CD4-positive, alpha-beta T cell treated with Interferon gamma for 1 hour (primary cell): ENCODE measurements at regions not wholly inside any gene's neighbourhood (a gene's known extent, or its start where the extent isn't known, plus 50 kb on each side); places are given as distances from the start of the nearest gene placed in this dataset.
"Not testable (repeated sequence)": the region's sequence is repeated elsewhere in the genome, so short reads cannot be mapped to it uniquely, and the experiment has no call there.

Experiments
- DNase-seq: peaks from one replicate; pipeline ENCODE4 v3.0.0-alpha.2; 2020

DNA sequence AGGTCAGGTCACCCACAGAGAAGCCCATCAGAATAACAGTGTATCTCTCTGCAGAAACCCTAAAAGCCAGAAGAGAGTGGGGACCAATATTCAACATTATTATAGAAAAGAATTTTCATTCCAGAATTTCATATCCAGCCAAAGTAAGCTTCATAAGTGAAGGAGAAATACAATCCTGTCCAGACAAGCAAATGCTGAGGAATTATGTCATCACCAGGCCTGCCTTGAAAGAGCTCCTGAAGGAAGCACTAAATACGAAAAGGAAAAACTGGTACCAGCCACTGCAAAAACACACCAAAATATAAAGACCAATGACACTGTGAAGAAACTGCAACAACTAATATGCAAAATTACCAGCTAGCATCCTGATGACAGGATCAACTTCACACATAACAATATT lies 260.0 kb upstream of the KYNU start:
- DNase-seq = no peak

DNA sequence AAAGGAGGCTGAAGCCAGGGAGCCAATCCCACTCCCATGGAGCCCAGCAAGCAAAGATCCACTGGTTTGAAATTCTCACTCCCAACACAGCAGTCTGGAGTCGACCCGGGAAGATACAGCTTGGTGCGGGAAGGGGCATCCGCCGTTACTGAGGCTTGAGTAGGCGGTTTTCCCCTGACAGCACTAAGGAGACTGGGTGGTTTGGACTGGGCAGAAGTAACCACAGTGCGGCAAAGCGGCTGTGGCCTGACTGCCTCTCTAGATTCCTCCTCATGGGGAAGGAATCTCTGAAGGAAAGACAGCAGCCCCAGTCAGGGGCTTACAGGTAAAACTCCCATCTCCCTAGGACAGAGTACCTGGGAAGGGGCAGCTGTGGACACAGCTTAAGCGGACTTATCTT lies 261.6 kb upstream of the KYNU start:
- no peak for DNase-seq

DNA sequence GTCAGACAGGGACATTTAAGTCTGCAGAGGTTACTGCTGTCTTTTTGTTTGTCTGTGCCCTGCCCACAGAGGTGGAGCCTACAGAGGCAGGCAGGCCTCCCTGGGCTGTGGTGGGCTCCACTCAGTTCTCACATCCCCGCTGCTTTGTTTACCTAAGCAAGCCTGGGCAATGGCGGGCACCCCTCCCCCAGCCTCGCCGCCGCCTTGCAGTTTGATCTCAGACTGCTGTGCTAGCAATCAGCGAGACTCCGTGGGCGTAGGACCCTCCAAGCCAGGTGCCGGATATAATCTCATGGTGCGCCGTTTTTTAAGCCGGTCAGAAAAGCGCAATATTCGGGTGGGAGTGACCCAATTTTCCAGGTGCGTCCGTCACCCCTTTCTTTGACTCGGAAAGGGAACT lies 264.3 kb upstream of the KYNU start:
- not testable (repeated sequence) for DNase-seq

DNA sequence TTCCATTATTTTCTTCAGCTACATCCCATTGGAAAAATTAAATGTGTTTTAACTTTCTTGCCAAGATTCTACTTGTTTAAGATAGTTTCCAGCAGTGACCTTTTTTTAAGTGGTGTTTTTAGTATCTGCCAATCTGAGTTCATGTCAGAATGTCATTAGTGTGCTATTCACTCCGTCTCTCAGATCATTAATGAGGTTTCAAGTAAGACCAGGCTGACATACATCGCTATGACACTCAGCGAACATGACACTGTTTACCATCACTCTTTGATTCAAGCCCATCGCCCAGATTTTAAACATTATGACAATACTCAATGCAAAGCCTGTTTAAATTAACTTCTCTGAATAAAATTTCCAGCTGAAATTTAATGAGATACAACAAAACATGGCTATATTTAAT lies 272.0 kb upstream of the KYNU start:
- DNase-seq = no peak

DNA sequence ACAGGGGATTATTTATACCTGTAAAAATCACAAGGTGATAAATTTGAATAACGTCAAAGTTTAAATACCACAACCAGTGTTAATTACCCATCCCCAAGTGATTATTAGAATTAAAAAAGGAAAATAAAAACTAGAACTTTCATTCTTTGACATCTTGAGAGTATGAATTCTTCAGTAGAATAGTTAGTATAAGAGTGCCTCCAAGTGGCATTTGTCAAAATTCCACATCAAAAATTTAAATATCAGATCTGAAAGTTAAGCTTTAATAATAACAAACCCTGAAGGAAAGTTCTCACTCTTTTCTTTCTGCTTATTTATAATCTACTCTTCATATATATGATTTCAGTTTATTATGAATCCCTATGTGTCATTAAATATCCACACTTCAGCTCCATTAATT lies 273.7 kb upstream of the KYNU start:
- no peak for DNase-seq

DNA sequence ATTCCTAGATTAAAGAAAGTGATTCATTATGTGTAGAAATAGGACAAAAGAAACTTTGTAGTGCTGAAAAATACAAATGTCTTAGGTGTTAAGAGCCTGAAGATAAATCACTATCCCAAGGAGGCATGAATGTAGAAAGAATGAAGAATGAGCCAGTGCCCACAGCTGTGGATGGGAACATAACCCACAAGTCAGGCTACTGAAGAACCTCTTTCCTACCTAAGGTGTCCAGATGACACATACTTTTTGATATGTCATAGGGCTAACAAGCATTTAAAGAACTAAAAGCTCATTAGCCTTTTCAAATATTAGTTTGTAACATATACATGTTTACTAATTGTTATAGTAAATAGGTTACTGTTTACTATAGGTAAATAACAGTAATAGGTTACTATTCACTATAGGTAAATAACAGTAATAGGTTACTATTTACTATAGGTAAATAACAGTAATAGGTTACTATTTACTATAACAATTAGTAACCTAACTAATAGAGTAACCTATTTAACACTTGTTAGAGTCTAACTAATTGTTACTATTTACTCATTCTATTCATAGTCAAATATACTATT lies 275.0 kb upstream of the KYNU start:
- DNase-seq = no peak

DNA sequence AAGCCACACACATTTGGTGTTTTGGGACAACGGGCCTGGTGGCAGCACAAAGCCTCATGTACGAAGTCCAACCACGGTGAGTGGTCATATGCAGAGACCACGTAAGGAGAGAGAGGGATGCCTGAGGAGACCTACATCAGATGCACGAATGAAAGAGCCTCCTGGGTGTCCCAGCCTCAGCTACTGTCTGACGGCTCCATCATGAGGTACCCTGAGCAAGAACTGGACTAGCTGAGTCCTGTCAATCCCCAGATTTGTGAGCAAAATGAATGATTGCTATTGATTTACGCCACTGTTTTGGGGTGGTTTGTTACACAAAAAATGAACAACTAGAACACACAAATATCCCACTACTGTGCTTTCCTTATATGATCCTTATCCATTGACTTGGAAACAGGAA lies 275.7 kb upstream of the KYNU start:
- no peak for DNase-seq

DNA sequence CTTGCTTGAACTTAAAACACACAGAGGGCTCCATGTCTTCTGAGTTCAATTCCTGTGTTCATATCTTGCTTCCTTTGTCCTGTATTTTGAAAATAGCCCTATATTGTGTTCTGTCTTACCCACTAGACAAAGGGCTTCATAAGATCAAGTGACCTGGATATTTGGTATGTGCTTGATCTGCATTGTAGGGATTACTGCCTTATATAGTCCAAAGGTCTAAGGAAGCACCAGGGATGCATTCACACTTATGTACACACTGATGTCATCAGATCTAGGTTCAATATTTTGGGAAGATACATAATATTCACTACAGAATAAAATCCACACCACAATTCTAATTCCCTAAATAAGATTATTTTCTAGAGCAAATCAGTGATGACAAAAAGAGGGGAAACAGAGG lies 278.0 kb upstream of the KYNU start:
- no peak for DNase-seq

DNA sequence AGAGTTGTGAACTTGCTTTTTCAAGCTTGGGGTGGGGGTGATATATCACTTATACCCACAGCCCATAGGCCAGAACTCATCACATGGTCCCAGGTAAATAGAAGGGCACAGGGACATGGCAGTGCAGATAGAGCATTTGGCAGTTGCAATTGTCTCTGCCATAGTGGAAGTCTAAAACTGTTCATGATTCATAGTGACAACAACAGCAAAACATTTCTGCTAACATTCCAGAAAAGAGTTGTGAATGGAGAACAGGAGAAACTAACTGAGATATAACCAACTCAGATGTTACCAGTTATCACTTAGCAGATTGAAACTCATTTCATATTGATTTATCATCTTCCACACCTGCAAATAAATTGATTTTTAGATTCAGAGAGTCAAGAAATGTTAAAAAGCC lies 278.6 kb upstream of the KYNU start:
- DNase-seq = no peak

DNA sequence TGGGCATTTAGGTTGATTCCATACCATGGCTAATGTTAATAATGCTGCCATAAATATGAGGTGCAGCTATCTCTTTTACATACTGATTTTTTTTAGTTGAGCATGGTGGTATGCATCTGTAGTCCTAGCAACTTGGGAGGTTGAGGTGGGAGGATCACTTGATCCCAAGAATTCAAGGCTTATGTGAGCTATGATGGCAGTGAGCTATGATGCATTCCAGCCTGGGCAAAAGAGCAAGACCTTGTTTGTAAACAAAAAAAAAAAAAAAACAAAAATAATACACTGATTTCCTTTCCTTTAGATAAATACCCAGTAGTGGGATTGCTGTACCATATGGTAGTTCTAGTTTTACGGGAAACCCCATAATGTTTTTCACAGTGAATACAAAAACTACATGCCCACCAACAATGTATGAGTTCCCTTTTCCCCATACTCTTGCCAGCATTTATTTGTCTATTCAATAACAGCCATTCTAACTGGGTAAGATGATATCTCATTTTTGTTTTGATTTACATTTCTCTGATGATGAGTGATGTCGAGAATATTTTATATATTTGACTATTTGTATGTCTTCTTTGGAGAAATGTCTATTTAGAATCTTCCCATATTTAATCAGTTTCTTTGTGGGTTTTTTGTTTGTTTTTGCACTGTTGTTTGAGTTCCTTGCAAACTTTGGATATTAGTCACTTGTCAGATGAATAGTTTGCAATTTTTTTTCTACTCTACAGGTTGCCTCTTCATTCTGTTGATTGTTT lies 281.0 kb upstream of the KYNU start:
- DNase-seq = no peak

DNA sequence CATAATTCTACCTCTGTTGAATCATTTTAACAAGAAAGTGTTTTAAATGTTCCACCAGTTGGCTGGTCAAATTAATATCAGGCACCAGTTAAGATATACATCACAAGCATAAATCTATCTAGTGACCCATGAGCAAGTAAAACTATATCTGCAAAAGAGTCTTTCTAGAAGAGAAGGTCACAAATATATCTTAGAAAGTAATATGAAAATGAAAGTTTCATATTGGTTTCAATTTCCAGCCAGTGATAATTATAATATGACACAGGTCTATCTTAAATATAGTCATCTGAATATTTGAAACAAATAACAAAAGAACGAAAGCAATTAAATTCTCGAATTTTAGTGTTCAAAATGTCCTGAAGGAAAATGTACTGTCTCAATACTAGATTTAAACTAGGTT lies 282.5 kb upstream of the KYNU start:
- no peak for DNase-seq

DNA sequence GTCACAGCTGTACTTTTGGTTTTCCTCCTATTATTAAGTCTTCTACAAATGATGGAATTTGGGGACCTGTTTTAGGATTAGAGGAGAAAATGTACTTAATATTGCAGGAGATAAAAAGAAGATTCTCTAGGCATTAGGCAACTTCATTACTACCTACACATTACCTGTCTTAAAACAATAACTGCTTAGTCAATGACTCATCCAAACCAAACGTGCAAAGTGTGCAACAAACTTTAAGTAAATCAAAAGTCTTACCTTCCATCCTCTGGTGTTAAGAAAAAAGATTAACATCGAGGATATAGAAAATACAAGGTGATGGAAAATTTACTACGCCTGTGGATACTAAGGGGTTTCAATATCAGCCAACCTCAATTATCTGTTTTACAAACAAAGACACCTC lies 285.3 kb upstream of the KYNU start:
- DNase-seq = no peak

DNA sequence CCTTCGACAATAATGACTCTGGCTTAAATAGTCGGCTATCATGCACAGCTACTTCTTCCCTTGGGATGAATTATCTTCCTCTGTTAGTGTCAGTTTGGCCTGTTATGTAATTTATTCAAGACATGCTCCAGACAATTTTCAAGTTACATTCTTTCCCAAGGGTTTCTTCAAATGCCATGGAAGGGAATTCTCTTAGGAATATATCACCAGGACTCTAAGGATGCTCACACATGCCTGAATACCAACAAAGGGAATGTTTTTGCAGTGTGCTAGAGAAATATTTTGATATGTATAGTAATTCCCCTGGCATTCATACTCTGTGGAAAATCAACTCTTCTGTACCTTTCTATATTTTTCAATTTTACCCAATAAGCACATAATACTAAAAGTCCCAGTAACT lies 286.0 kb upstream of the KYNU start:
- DNase-seq = no peak

DNA sequence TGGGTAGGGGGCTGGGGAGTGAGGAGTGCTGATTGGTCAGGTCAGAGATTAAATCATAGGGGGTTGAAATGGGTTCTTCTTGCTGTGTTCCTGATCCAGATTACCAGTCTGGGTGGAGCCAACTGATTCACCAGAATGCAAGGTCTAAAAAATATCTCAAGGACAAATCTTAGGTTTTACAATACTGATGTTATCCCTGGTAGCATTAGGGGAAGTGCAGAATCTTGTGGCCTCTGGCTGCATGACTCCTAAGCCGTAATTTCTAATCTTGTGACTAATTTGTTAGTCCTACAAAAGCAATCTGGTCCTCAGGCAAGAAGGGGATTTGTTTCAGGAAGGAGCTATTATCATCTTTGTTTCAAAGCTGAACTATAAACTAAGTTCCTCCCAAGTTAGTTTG lies 289.2 kb upstream of the KYNU start:
- no peak for DNase-seq

DNA sequence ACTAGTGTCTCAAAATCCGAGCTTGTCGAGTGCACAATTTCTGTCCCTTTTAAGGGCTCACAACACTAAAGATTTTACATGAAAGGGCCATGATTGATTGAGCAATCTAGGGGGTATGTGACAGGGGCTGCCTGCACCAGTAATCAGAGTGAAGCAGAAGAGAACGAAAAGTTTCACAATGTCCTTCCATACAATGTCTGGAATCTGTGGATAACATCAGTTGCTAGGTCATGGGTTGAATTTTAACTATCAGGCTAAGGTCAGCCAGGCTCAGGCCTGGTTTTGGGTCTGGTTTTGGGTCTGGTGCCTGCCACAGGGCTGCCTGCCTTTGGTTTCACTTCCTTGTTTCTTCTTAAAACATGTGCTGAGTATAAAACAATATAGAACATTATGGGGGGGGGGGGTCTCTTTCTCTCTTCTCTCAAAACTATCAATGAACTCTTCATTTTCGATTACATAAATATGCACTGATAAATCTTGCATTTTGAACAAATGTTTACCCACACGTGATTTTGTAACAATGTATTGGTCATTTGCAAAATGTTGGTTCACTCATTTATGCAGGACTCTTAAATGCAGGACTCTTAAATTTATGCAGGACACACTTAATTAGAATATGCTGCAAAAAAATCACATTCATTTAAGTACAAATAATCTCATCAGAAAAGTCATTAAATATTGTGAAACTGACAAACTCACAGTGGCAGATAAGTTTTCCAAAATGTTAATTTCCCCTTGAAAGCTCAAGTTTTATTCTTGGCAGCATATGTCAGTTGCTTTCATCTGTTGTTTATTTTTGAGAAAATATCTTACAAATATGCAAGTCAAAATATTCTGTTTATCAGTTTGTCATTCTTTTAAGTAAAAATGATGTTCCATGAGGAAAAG lies 290.5 kb upstream of the KYNU start:
- no peak for DNase-seq

DNA sequence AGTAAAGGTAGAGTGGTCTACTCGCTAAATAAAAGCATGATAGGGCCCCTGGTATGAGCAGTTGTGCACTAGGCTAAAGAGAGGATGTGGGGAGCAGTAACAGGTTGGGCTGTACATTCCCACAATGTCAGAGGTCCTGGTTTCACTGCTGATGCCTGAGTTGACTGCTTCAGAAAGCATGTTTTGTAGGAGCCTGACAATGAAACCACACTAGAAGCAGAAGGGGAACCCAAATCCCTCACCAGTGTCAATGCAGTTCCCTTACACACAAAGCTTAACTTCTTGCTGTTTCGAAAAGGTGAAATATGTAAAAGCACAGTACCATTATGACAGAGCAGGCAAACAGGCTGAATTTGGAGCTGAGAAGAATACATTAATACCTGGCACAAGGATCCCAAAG lies 291.7 kb upstream of the KYNU start:
- no peak for DNase-seq

DNA sequence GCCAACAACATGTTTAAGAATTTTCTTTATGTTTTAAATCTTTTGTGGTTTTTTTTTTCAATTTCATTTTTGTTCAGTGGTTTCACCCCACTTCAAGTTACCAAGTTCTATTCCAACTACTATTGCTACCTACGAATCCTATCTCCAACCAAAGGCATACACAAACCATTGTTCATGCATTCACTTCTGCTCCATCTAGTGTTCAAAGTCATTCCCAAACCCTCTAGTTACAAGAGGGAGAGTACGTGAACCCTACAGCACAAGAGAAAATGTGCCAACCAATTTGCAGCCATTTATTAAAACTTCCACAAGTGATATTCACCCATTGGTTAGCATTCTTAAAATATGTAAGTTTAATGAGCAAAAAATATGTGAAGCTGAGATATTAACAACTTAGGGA lies 295.1 kb upstream of the KYNU start:
- DNase-seq = no peak

DNA sequence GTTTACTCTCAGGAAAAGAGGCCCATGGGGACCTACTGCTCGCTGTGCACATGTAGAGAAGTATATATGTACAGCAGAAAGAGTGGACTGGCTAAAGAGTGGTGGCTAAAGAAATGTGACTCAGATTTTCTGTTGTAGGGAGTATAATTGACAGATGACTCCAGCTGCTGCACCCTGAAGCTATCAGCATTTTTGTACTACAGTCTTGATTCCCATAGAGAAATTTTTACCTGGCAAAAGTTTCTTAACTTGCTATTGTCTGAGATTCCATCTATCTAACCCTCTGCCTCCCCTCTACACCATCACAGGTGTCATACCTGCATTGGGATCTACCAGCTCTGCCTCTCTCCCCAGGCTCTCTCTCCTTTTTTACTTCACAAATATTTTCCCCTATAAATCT lies 296.0 kb upstream of the KYNU start:
- no peak for DNase-seq

DNA sequence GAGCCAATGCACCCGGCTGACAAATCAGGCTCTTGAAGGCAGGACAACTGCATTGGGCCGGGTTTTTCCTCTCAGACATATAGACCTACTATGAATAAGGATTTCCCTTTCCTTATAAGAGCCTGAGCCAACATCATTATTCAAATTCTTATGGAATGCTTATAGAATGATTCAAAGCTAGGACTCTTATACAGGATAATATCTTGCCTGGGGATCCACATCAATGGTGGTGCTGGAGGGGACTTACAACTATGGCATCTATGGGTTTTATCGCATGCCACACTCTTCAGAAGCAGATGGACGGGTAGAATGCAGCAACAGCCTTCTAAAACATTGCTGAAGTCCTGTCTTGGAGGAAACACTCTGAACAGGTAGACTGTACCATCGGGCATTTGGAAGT lies 296.8 kb upstream of the KYNU start:
- no peak for DNase-seq

DNA sequence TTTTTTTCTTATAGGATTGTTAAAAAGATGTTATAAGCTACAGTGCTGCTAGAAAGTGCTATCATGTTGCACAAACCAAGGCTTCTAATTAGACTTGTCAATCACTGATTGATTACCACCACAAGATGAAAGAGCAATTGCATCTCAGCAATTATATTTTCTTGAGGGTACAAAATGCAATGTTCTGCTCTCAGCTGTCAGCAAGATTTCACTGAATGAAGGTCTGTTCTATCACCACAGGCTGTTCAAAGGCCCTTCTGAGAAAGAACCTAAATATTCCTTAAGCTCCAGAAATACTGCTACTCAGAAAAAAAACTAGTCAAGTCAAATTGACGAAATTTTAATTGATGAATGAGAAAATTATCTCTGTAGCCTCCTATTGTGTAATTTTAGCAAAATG lies 301.9 kb upstream of the KYNU start:
- DNase-seq = no peak

DNA sequence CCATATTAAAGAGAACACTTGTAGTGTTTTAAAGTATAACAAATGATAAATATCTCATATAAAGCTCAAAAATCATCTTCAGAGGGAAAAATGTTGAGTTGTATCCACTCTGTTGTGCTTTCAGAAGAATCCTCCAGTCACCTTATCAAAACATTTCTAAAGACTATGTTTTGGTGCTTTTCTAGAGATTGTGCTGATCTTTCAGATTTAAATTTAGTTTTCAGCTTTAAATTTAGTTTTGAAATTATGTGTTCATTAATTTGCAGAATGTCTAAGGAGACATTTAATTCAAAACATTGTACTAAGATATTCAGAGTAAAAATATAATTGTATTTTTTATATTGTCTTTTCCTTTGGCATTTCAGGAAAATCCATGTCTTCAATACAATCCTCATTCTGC lies 303.1 kb upstream of the KYNU start:
- no peak for DNase-seq

DNA sequence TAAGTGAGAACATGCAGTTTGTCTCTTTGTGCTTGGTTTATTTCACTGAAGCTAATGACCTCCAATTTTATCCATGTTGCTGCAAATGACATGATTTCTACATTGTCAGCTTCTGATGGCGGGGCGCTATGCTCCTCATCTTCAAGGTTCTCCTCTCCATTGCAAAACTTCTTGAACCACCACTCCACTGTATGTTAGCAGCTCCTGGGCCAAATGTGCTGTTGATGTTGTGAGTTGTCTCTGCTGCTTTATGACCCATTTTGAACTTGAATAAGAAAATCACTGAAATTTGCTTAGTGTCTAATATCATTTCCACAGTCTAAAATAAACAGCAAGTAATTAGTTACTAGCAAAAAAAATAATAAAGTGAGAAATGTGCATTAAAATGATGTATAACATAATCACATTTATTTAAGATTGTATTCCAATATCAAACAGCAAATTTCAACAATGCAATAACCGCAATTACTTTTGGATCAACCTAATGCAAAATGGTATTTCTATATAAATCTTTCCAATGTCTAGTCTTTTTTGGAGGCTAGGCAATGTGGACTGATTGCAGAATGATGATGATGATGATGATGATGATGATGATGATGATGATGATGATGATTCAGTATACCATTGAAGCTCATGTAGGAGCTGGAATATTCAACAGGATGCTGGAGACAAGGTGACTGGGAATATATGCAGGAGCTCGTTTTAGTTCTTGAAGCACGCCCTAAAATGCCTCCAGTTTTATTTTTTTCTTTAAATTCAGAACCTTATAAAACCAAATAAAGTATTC lies 304.9 kb upstream of the KYNU start:
- DNase-seq = no peak

DNA sequence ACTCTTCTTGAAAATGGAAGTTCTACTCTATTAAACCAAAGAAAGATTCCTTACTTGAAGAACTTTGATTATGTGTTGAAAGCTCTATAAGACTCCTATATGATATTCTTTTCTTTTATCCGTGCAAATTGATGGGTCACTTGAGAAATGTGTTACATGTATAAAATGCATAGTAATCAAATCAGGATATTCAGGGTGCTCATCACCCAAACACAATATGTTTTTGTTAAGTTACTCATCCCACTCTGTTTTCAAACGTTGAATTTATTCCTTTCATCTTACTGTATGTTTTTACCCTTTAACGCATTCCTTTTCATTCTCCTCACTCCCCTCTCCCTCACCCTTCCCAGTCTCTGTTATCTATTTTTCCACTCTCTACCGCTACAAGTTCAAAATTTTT lies 305.5 kb upstream of the KYNU start:
- no peak for DNase-seq
